ENCODE measurements at regions not wholly inside any gene's neighbourhood (a gene's known extent, or its start where the extent isn't known, plus 50 kb on each side); places are given as distances from the start of the nearest gene placed in this dataset.
A peak's percentile ranks its signal among the peaks of the same experiment; 100 is the strongest.

GRCh38 chr12:126430921-126431320 is 1365.7 kb downstream of the AACS start:
- no peak for TF ChIP-seq CTCF (IDR thresholded peaks at IDR 0.05; ENCODE audit: control extremely low read depth, extremely low read depth)
- Histone ChIP-seq H3K9me3 (ENCODE audit: control insufficient read depth in 4 of 4, insufficient read depth in 3 of 4, low read length in 3 of 4) (no peaks in the 10 kb centered on the region), H3K4me1 (ENCODE audit: control insufficient read depth in 5 of 5, insufficient read depth in 5 of 5, low read length in 5 of 5) (no peaks in the 10 kb centered on the region), H3K4me3 (no peak overlapping the region), H3K27me3 (ENCODE audit: control insufficient read depth in 3 of 3, insufficient read depth in 3 of 3, low read length in 2 of 3) (no peaks in the 10 kb centered on the region), H3K27ac (ENCODE audit: low read depth in 1 of 2, low read length in 1 of 2) (no peak overlapping the region), H3K36me3 (ENCODE audit: control insufficient read depth in 4 of 4, insufficient read depth in 4 of 4, low read length in 4 of 4) (no peaks in the 10 kb centered on the region), H3K9ac (ENCODE audit: insufficient read depth in 1 of 2, low read length in 2 of 2) (no peak overlapping the region)
- ATAC-seq (ENCODE audit: insufficient read depth, low FRiP score) (no peak), DNase-seq (peak in 1 of 3 donors; percentile 15)
- WGBS, 2 donors, result 57 to 59% methylated on average over 2 of the region's 2 CpGs

- DNase-seq, result peak in 1 of 3 donors; percentile 14
Measured at GRCh38 chr12:126431767-126432166, 1366.5 kb downstream of the AACS start.

GRCh38 chr12:126432780-126433179 is 1367.5 kb downstream of the AACS start:
- Histone ChIP-seq H3K4me1 (ENCODE audit: control insufficient read depth in 5 of 5, insufficient read depth in 5 of 5, low read length in 5 of 5) (no peaks in the 10 kb centered on the region), H3K9ac (ENCODE audit: insufficient read depth in 1 of 2, low read length in 2 of 2) (no peak overlapping the region), H3K4me3 (no peak overlapping the region), H3K36me3 (ENCODE audit: control insufficient read depth in 4 of 4, insufficient read depth in 4 of 4, low read length in 4 of 4) (no peaks in the 10 kb centered on the region), H3K27me3 (ENCODE audit: control insufficient read depth in 3 of 3, insufficient read depth in 3 of 3, low read length in 2 of 3) (no peaks in the 10 kb centered on the region), H3K9me3 (ENCODE audit: control insufficient read depth in 4 of 4, insufficient read depth in 3 of 4, low read length in 3 of 4) (no peaks in the 10 kb centered on the region), H3K27ac (ENCODE audit: low read depth in 1 of 2, low read length in 1 of 2) (no peak overlapping the region)
- peak in 1 of 3 donors; percentile 4 for DNase-seq
- ATAC-seq (ENCODE audit: insufficient read depth, low FRiP score), result no peak
- 79 to 83% methylated on average over 1 of the region's 1 CpG for WGBS, 2 donors
- TF ChIP-seq CTCF (IDR thresholded peaks at IDR 0.05; ENCODE audit: control extremely low read depth, extremely low read depth), result no peak

More at GRCh38 chr12:126431767-126432166, 1366.5 kb downstream of the AACS start:
- 66 to 68% methylated on average over 6 of the region's 6 CpGs for WGBS, 2 donors
- Histone ChIP-seq H3K27me3 (ENCODE audit: control insufficient read depth in 3 of 3, insufficient read depth in 3 of 3, low read length in 2 of 3) (no peaks in the 10 kb centered on the region), H3K27ac (ENCODE audit: low read depth in 1 of 2, low read length in 1 of 2) (no peak overlapping the region), H3K4me1 (ENCODE audit: control insufficient read depth in 5 of 5, insufficient read depth in 5 of 5, low read length in 5 of 5) (no peaks in the 10 kb centered on the region), H3K4me3 (no peak overlapping the region), H3K9me3 (ENCODE audit: control insufficient read depth in 4 of 4, insufficient read depth in 3 of 4, low read length in 3 of 4) (no peaks in the 10 kb centered on the region), H3K9ac (ENCODE audit: insufficient read depth in 1 of 2, low read length in 2 of 2) (no peak overlapping the region), H3K36me3 (ENCODE audit: control insufficient read depth in 4 of 4, insufficient read depth in 4 of 4, low read length in 4 of 4) (no peaks in the 10 kb centered on the region)
- ATAC-seq (ENCODE audit: insufficient read depth, low FRiP score), result no peak
- no peak for TF ChIP-seq CTCF (IDR thresholded peaks at IDR 0.05; ENCODE audit: control extremely low read depth, extremely low read depth)

GRCh38 chr12:126434412-126434985 is 1369.3 kb downstream of the AACS start:
- DNase-seq (no peak), ATAC-seq (ENCODE audit: insufficient read depth, low FRiP score) (no peak)
- H3K36me3 ChIP-seq (ENCODE audit: control insufficient read depth in 4 of 4, insufficient read depth in 4 of 4, low read length in 4 of 4), result no peaks in the 10 kb centered on the region
- no peaks in the 10 kb centered on the region for H3K4me1 ChIP-seq (ENCODE audit: control insufficient read depth in 5 of 5, insufficient read depth in 5 of 5, low read length in 5 of 5)
- 80 to 90% methylated on average over 5 of the region's 5 CpGs for WGBS, 2 donors
- TF ChIP-seq CTCF (IDR thresholded peaks at IDR 0.05; ENCODE audit: control extremely low read depth, extremely low read depth), result no peak
- no peaks in the 10 kb centered on the region for H3K9me3 ChIP-seq (ENCODE audit: control insufficient read depth in 4 of 4, insufficient read depth in 3 of 4, low read length in 3 of 4)
- no peak overlapping the region for H3K9ac ChIP-seq (ENCODE audit: insufficient read depth in 1 of 2, low read length in 2 of 2)
- no peak overlapping the region for H3K4me3 ChIP-seq
- no peaks in the 10 kb centered on the region for H3K27me3 ChIP-seq (ENCODE audit: control insufficient read depth in 3 of 3, insufficient read depth in 3 of 3, low read length in 2 of 3)
- H3K27ac ChIP-seq (ENCODE audit: low read depth in 1 of 2, low read length in 1 of 2), result no peak overlapping the region
